Activated CD8-positive, alpha-beta T cell treated with anti-CD3 and anti-CD28 coated beads, Interleukin-2, amount 10 ng/mL, durations not matched to agents 7 days and 5 days (primary cell): ENCODE measurements at regions not wholly inside any gene's neighbourhood (a gene's known extent, or its start where the extent isn't known, plus 50 kb on each side); places are given as distances from the start of the nearest gene placed in this dataset.

Source experiments
- ATAC-seq: fragments of 150-1000 bp; cut with Tn5 transposase; one replicate; pipeline ENCODE4 v1.10.0; 2021; ENCODE audit warnings: moderate library complexity
- CTCF ChIA-PET: fragments of 350-600 bp; sonication (Branson Sonifier 250); formaldehyde crosslinking; loops from one replicate; lab custom pipeline; 2021; ENCODE audit warnings: antibody characterized with exemption; lab: Charles Lee
- POLR2A ChIA-PET: fragments of 350-600 bp; sonication (Branson Sonifier 250); formaldehyde crosslinking; loops from one replicate; lab custom pipeline; 2021; ENCODE audit warnings: antibody characterized with exemption; lab: Charles Lee
- DNase-seq: peaks from one replicate; pipeline ENCODE4 v3.0.0-alpha.2; 2020
- H3K27ac Mint-ChIP-seq: one replicate; pipeline ENCODE4 v1.8.0; 2021; ENCODE audit warnings: mild to moderate bottlenecking, mixed read lengths
- H3K27me3 Mint-ChIP-seq: one replicate; pipeline ENCODE4 v1.8.0; 2021; ENCODE audit warnings: low read depth, mixed read lengths
- H3K36me3 Mint-ChIP-seq: one replicate; pipeline ENCODE4 v1.8.0; 2021; ENCODE audit warnings: low read depth, mixed read lengths
- H3K4me1 Mint-ChIP-seq: one replicate; pipeline ENCODE4 v1.8.0; 2021; ENCODE audit warnings: low read depth, mixed read lengths
- H3K4me3 Mint-ChIP-seq: one replicate; pipeline ENCODE4 v1.8.0; 2021; ENCODE audit warnings: mild to moderate bottlenecking, mixed read lengths
- H3K9me3 Mint-ChIP-seq: one replicate; pipeline ENCODE4 v1.8.0; 2022; ENCODE audit warnings: mixed read lengths; ENCODE audit not compliant: insufficient read depth

DNA sequence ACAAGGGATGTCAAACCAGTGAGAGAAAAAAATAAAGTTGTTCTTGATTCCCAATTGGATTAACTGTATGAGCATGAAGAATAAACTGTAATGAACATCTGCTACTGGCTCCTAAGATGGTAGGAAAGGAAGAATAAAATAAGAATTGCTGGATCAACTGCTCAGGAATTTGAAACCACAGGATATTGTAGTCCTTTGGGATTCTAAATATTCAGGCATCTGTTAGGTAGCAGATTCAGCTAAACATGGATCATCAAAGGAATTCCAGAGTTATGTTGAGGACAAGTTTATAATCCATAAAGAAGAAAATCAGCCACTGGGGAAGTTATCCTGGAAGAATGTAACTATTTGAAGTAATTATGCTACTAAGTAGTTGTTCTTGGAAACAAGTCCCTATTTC lies 65.8 kb downstream of the ISL1 start:
- no peak overlapping the region for H3K27ac Mint-ChIP-seq
- H3K4me3 Mint-ChIP-seq, result no peak overlapping the region
- H3K9me3 Mint-ChIP-seq, result no peaks in the 10 kb centered on the region
- H3K27me3 Mint-ChIP-seq, result no peaks in the 10 kb centered on the region
- no peaks in the 10 kb centered on the region for H3K36me3 Mint-ChIP-seq
- POLR2A ChIA-PET, result no interaction called here
- DNase-seq (no peak), ATAC-seq (no peak)
- no peaks in the 10 kb centered on the region for H3K4me1 Mint-ChIP-seq
- CTCF ChIA-PET, result no interaction called here

DNA sequence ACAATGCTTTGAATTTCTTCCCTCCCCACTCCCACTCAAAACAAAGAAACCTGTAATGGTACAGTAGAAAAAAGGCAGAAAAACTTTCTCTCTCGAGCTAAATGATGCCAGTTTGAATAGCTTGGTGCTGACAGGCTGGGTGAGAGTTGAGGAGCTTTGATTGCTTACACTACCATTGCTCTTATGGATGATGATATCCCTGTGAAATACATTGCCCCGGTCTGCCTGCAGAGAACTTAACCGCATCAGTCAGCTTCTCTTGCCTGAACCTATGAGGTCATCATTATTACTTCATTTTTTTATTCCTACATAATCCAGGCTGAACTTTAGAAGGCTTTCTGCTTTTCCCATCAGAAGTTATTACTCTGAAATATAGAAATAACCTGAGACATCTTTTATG lies 69.3 kb downstream of the ISL1 start:
- H3K27ac Mint-ChIP-seq, result no peak overlapping the region

DNA sequence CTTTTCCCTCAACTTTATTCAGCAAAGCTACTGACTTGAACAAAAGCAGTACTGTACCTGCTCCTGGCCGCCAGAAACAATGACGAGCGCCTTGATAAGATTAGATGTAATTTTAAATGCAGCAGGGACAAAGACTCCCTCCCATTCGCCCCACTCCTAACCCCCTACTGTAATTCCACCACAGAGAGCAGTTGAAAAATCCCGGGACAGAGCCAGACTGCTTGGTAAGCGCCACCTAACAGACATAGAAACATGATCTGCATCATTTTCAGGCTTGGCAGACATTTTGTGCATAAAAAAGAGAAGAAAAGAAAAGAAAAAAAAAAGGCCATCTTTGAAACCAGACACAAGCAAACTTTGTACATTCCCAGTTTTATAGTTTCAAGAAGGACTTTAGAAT lies 81.9 kb downstream of the ISL1 start:
- DNase-seq, result no peak
- Mint-ChIP-seq H3K27ac (no peak overlapping the region), H3K9me3 (no peaks in the 10 kb centered on the region), H3K4me1 (no peaks in the 10 kb centered on the region), H3K4me3 (no peak overlapping the region), H3K27me3 (no peaks in the 10 kb centered on the region), H3K36me3 (no peaks in the 10 kb centered on the region)
- ChIA-PET CTCF (no interaction called here), POLR2A (no interaction called here)
- no peak for ATAC-seq

More for the DNA sequence above, 69.3 kb downstream of the ISL1 start:
- H3K4me1 Mint-ChIP-seq, result no peaks in the 10 kb centered on the region
- DNase-seq (no peak), ATAC-seq (no peak)
- ChIA-PET CTCF (no interaction called here), POLR2A (no interaction called here)
- no peak overlapping the region for H3K4me3 Mint-ChIP-seq
- no peaks in the 10 kb centered on the region for H3K27me3 Mint-ChIP-seq
- H3K36me3 Mint-ChIP-seq, result no peaks in the 10 kb centered on the region
- no peaks in the 10 kb centered on the region for H3K9me3 Mint-ChIP-seq

DNA sequence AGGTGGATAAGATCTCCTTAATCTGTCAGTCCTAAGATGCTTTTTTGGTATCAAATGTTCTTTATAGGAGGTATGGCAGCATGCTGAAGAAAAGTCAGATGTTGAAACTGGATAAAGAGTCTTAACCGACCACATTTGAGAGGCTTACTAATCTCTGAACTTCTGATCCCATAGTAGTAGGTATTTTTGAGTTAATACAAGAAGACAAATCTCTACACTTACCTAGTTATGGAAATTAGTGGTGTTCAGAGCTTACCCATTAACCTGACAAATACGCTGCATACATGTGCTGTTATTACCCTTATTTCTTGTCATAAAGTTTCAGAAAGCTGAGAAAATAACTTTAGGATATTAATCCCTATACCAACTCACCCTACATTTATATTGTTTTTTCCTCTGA lies 83.0 kb downstream of the ISL1 start:
- no peaks in the 10 kb centered on the region for H3K9me3 Mint-ChIP-seq
- CTCF ChIA-PET, result no interaction called here
- no peaks in the 10 kb centered on the region for H3K4me1 Mint-ChIP-seq
- H3K36me3 Mint-ChIP-seq, result no peaks in the 10 kb centered on the region
- H3K4me3 Mint-ChIP-seq, result no peak overlapping the region
- ATAC-seq, result no peak
- no peak for DNase-seq
- no peak overlapping the region for H3K27ac Mint-ChIP-seq
- POLR2A ChIA-PET, result no interaction called here
- no peaks in the 10 kb centered on the region for H3K27me3 Mint-ChIP-seq

DNA sequence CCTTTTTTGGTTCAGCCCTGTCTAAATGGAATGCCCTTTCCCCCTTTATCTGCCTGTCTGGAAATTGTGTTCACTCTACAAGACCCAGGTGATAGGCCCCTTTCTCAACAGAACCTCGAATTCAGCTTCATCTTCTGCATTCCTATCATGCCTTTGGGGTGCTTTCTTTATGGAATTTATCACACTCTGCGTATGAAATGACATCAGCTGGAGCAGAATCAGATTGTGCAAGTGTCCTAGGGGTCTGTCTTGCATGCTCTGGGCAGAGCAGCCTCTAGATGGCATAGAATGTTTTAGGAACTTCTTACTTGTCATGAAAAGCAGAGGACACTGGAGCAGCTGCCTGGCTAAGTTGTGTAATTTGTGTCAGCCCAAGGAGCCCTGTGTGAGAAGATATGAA lies 84.9 kb downstream of the ISL1 start:
- H3K9me3 Mint-ChIP-seq, result no peaks in the 10 kb centered on the region
- H3K4me1 Mint-ChIP-seq, result no peaks in the 10 kb centered on the region
- ChIA-PET POLR2A (no interaction called here), CTCF (no interaction called here)
- ATAC-seq, result no peak
- H3K4me3 Mint-ChIP-seq, result no peak overlapping the region
- no peaks in the 10 kb centered on the region for H3K27me3 Mint-ChIP-seq
- no peaks in the 10 kb centered on the region for H3K36me3 Mint-ChIP-seq
- no peak for DNase-seq
- no peak overlapping the region for H3K27ac Mint-ChIP-seq

DNA sequence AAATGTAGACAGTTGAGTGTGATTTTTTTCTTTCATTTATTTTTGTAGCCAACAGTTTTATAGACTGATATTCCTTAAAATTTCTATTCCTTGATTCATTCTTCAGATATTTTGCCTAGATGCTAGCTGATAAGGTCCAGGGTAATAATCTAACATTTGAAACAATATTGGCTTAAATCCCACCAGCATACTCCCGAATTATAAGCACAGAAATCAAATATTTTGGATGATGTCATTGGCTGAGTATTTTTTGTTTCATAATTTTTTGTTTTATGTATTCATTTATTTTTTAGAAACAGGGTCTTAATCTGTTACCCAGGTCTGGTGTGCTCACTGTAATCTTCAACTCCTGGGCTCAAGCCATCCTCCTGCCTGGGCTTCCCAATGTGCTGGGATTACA lies 88.4 kb downstream of the ISL1 start:
- Mint-ChIP-seq H3K4me3 (no peak overlapping the region), H3K27me3 (no peaks in the 10 kb centered on the region), H3K36me3 (no peaks in the 10 kb centered on the region), H3K9me3 (no peaks in the 10 kb centered on the region), H3K4me1 (no peaks in the 10 kb centered on the region), H3K27ac (no peak overlapping the region)
- CTCF ChIA-PET, result no interaction called here
- DNase-seq, result no peak
- no peak for ATAC-seq
- POLR2A ChIA-PET, result no interaction called here

DNA sequence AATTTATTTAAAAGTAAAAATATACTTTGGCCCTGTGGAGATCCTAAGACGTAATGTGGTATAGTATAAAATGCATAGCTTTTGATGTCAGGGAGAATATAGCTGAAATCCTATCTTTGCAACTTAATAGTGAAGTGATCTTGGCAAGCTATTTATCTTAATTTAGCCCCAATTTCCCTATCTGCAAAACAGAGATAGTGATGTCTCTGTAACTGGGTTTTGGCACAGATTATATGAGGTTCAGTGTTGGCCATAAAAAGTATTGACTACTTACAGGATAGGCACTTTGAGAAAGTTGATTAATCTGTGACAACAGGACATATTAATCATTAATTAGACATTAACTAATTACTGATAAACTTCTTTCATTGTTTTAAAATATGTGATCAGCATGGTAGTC lies 89.2 kb downstream of the ISL1 start:
- Mint-ChIP-seq H3K36me3 (no peaks in the 10 kb centered on the region), H3K9me3 (no peaks in the 10 kb centered on the region), H3K27ac (no peak overlapping the region), H3K4me1 (no peaks in the 10 kb centered on the region), H3K4me3 (no peak overlapping the region), H3K27me3 (no peaks in the 10 kb centered on the region)
- ChIA-PET POLR2A (no interaction called here), CTCF (no interaction called here)
- ATAC-seq (no peak), DNase-seq (no peak)

DNA sequence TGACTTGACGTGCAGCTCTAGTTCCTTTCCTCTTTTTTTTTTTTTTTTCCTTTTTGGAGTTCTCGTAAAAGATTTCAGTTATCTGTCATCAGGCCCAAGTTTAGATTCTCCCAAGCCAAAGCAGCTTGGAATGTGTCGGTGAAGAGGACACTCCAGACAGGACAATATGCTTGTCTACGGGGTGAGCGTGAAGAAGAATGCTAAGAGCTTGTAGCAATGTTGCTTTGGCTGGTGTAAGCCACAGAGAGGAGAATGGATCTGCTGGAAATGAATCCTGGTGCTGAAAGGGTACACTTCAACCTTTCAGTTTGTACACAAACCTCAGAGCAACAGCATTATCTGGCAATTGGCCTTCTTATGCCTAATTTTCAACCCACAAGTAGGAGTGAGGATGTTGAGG lies 92.4 kb downstream of the ISL1 start:
- ChIA-PET POLR2A (no interaction called here), CTCF (no interaction called here)
- H3K4me1 Mint-ChIP-seq, result no peaks in the 10 kb centered on the region
- DNase-seq (no peak), ATAC-seq (no peak)
- no peaks in the 10 kb centered on the region for H3K9me3 Mint-ChIP-seq
- H3K36me3 Mint-ChIP-seq, result no peaks in the 10 kb centered on the region
- no peaks in the 10 kb centered on the region for H3K27me3 Mint-ChIP-seq
- H3K27ac Mint-ChIP-seq, result no peak overlapping the region
- H3K4me3 Mint-ChIP-seq, result no peak overlapping the region

DNA sequence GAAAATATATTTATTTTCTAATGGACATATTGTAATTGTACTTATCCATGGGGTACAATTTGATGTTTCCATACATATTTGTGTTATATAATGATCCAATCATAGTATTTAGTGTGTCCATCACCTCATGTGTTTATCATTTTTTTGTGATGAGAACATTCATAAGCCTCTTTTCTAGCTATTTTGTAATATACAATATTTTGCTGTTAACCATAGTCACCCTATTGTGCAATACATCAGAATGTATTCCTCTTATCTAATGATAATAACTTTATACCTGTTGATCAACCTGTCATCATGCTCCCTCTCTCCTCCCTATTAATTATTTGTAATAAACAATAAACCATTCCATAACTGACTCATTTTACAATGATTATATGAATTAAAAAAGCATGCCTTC lies 93.2 kb downstream of the ISL1 start:
- Mint-ChIP-seq H3K4me1 (no peaks in the 10 kb centered on the region), H3K9me3 (no peaks in the 10 kb centered on the region)
- no peak for ATAC-seq

DNA sequence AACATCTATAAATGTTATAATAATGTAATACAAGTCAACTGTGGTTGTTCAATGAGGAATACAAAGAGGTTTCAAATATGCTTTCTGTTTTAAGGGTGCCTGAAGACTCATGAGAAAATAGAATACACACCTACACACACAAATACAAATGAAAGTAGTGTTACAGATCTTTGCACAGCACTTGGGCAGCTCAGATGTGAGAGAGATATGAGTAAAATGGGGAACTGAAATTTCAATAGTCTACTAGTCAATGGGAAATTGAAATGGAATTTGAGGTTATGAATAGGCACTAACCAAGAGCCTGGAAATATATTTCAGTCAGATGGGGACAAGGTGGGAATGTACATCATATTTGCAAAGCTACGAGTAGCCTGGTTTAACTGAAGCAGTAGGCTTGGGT lies 96.6 kb downstream of the ISL1 start:
- H3K4me3 Mint-ChIP-seq, result no peak overlapping the region
- no peaks in the 10 kb centered on the region for H3K27me3 Mint-ChIP-seq
- no peak for DNase-seq
- no peaks in the 10 kb centered on the region for H3K36me3 Mint-ChIP-seq
- H3K4me1 Mint-ChIP-seq, result no peaks in the 10 kb centered on the region
- no peak overlapping the region for H3K27ac Mint-ChIP-seq
- CTCF ChIA-PET, result no interaction called here
- POLR2A ChIA-PET, result no interaction called here
- ATAC-seq, result no peak
- H3K9me3 Mint-ChIP-seq, result no peaks in the 10 kb centered on the region

More for the DNA sequence above, 93.2 kb downstream of the ISL1 start:
- DNase-seq, result no peak
- no peak overlapping the region for H3K4me3 Mint-ChIP-seq
- ChIA-PET POLR2A (no interaction called here), CTCF (no interaction called here)
- no peaks in the 10 kb centered on the region for H3K27me3 Mint-ChIP-seq
- no peak overlapping the region for H3K27ac Mint-ChIP-seq
- no peaks in the 10 kb centered on the region for H3K36me3 Mint-ChIP-seq

DNA sequence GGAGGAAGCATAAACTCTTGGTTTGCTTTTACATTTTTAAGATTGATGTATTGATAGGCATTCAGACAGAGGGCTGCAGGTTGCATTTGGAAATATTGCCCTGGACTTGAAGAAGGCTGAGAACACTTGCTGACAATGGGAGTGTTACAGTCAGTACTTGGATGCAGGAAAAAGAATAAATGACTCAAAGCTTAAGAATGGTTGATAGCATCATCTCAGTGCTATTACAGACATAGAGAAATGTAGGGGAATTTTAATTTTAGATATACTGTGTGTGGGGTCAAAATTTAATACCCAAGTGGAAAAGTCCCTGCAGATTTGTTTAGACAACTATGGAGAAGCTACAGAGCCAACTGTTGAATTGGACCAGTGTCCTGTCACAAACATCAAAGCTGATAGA lies 101.1 kb downstream of the ISL1 start:
- no peaks in the 10 kb centered on the region for H3K4me1 Mint-ChIP-seq
- no peak for ATAC-seq
- no peaks in the 10 kb centered on the region for H3K9me3 Mint-ChIP-seq
- H3K27ac Mint-ChIP-seq, result no peak overlapping the region
- no peak overlapping the region for H3K4me3 Mint-ChIP-seq
- ChIA-PET POLR2A (no interaction called here), CTCF (no interaction called here)
- DNase-seq, result no peak
- H3K27me3 Mint-ChIP-seq, result no peaks in the 10 kb centered on the region
- H3K36me3 Mint-ChIP-seq, result no peaks in the 10 kb centered on the region

DNA sequence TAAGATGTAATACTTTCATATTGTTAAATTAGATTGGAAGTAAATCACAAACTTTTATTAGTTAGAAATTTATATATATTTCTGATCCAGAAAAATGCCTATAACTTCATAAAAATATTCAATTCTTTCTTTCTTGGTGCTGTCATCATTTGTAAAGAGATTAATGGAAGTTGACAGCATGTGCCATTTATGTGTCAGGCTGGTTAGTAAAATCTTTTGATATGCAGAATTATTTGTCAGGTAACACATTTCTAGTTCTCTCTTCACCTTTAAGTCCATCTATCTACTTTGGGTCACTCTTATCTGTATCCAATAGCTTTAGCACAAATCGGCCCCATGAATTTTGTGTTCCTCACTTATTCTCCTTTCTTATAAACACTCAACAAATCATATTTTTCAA lies 102.9 kb downstream of the ISL1 start:
- Mint-ChIP-seq H3K27me3 (no peaks in the 10 kb centered on the region), H3K9me3 (no peaks in the 10 kb centered on the region), H3K27ac (no peak overlapping the region), H3K36me3 (no peaks in the 10 kb centered on the region), H3K4me3 (no peak overlapping the region), H3K4me1 (no peaks in the 10 kb centered on the region)
- ChIA-PET CTCF (no interaction called here), POLR2A (no interaction called here)
- DNase-seq (no peak), ATAC-seq (no peak)

DNA sequence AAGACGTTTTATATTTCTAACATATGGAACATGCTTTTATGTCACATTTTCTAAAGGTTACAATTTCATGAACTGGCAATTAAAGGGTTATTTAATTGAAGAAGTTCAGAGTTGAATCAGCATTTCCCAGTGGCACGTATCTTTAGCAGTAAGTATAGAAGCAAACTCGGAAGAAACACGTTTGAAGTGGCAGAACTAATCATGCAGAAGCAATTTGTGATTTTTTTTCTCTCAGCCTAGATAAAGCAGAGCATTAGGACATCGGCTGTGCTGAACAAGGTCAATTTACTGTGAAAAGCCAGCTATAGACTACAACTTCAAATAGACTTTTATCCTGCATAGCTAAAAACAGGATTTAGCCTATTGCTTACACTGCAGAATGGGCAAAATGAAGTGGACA lies 104.7 kb downstream of the ISL1 start:
- DNase-seq (no peak), ATAC-seq (no peak)
- Mint-ChIP-seq H3K4me1 (no peaks in the 10 kb centered on the region), H3K4me3 (no peak overlapping the region), H3K27me3 (no peaks in the 10 kb centered on the region), H3K27ac (no peak overlapping the region), H3K36me3 (no peaks in the 10 kb centered on the region), H3K9me3 (no peaks in the 10 kb centered on the region)
- POLR2A ChIA-PET, result no interaction called here
- CTCF ChIA-PET, result no interaction called here
